Smooth muscle cell (in vitro differentiated cells): ENCODE measurements at regions not wholly inside any gene's neighbourhood (a gene's known extent, or its start where the extent isn't known, plus 50 kb on each side); places are given as distances from the start of the nearest gene placed in this dataset.

ENCODE experiments used
- DNase-seq: peaks from one replicate; lab custom pipeline; 2025; ENCODE audit not compliant: unreplicated experiment; lab: John Stamatoyannopoulos, UW
- H2AFZ ChIP-seq: fragments of 200-600 bp; sonication (generic); 2 replicates; pipeline ENCODE4 v1.6.0; 2016; ENCODE audit warnings: antibody characterized with exemption, low read depth, mild to moderate bottlenecking
- H3F3A ChIP-seq: fragments of 200-600 bp; sonication (generic); 2 replicates; pipeline ENCODE4 v1.6.0; 2017; ENCODE audit warnings: antibody characterized with exemption, low read depth
- H3K27ac ChIP-seq: fragments of 200-600 bp; sonication (generic); 2 replicates; pipeline ENCODE4 v1.5.1; 2016; ENCODE audit warnings: low read depth, mild to moderate bottlenecking
- H3K27me3 ChIP-seq: fragments of 200-600 bp; sonication (generic); 2 replicates; pipeline ENCODE4 v1.6.1; 2016; ENCODE audit warnings: low read depth, mild to moderate bottlenecking
- H3K36me3 ChIP-seq: fragments of 200-600 bp; sonication (generic); 2 replicates; pipeline ENCODE4 v1.5.1; 2016; ENCODE audit warnings: low read depth
- H3K4me1 ChIP-seq: fragments of 200-600 bp; sonication (generic); 2 replicates; pipeline ENCODE4 v1.5.1; 2016; ENCODE audit warnings: low read depth
- H3K4me2 ChIP-seq: fragments of 200-600 bp; sonication (generic); 2 replicates; pipeline ENCODE4 v1.6.0; 2016; ENCODE audit warnings: mild to moderate bottlenecking
- H3K4me3 ChIP-seq: fragments of 200-600 bp; sonication (generic); 2 replicates; pipeline ENCODE4 v1.5.1; 2016; ENCODE audit warnings: mild to moderate bottlenecking
- H3K79me2 ChIP-seq: fragments of 200-600 bp; sonication (generic); 2 replicates; pipeline ENCODE4 v1.6.0; 2016; ENCODE audit warnings: low read depth, mild to moderate bottlenecking
- H3K9ac ChIP-seq: fragments of 200-600 bp; sonication (generic); 2 replicates; pipeline ENCODE4 v1.6.0; 2016; ENCODE audit warnings: low read depth
- H3K9me3 ChIP-seq: fragments of 200-600 bp; sonication (generic); replicated peaks from 2 replicates; pipeline ENCODE4 v1.5.1; 2016; ENCODE audit warnings: low read depth
- H4K20me1 ChIP-seq: fragments of 200-600 bp; sonication (generic); 2 replicates; pipeline ENCODE4 v1.6.0; 2016; ENCODE audit warnings: low read depth
- CTCF ChIP-seq: fragments of 200-600 bp; sonication (generic); IDR thresholded peaks from 2 replicates; pipeline ENCODE4 v1.5.1; 2017; ENCODE audit warnings: borderline replicate concordance, mild to moderate bottlenecking, antibody characterized with exemption; ENCODE audit not compliant: insufficient read depth, poor library complexity, severe bottlenecking
- WGBS: methylation state at CpG from one replicate; pipeline ENCODE4 v1.1.7; 2016; ENCODE audit warnings: low lambda C conversion rate; 5-methylcytosine and 5-hydroxymethylcytosine counted together

- Histone ChIP-seq H3K4me1 (no peaks in the 10 kb centered on the region), H3K27me3 (no peaks in the 10 kb centered on the region), H3K9me3 (no peaks in the 10 kb centered on the region), H3K4me2 (no peak overlapping the region), H3K79me2 (no peaks in the 10 kb centered on the region), H3K9ac (no peak overlapping the region), H3K27ac (no peak overlapping the region), H2AFZ (no peak overlapping the region), H3K36me3 (no peaks in the 10 kb centered on the region), H4K20me1 (no peaks in the 10 kb centered on the region), H3K4me3 (no peak overlapping the region), H3F3A (no peaks in the 10 kb centered on the region)
- TF ChIP-seq CTCF = no peak
- WGBS = 56% methylated on average over 1 of the region's 1 CpG
- no peak for DNase-seq
Measured at GRCh38 chr20:60791823-60792222, 460.2 kb upstream of the CDH4 start.

GRCh38 chr20:60792941-60793340, 459.1 kb upstream of the CDH4 start:
- WGBS = 91% methylated on average over 6 of the region's 6 CpGs
- Histone ChIP-seq H3K27me3 (no peaks in the 10 kb centered on the region), H4K20me1 (no peaks in the 10 kb centered on the region), H3K79me2 (no peaks in the 10 kb centered on the region), H3K36me3 (no peaks in the 10 kb centered on the region), H3K4me1 (no peaks in the 10 kb centered on the region), H3K4me2 (no peak overlapping the region), H3K9ac (no peak overlapping the region), H2AFZ (no peak overlapping the region), H3F3A (no peaks in the 10 kb centered on the region), H3K4me3 (no peak overlapping the region), H3K9me3 (no peaks in the 10 kb centered on the region), H3K27ac (no peak overlapping the region)
- DNase-seq = no peak
- no peak for TF ChIP-seq CTCF

- Histone ChIP-seq H3K4me3 (no peak overlapping the region), H3K79me2 (no peaks in the 10 kb centered on the region), H4K20me1 (no peaks in the 10 kb centered on the region), H3K4me2 (no peak overlapping the region), H2AFZ (no peak overlapping the region), H3K27ac (no peak overlapping the region), H3F3A (no peaks in the 10 kb centered on the region), H3K9me3 (no peaks in the 10 kb centered on the region), H3K36me3 (no peaks in the 10 kb centered on the region), H3K4me1 (no peaks in the 10 kb centered on the region), H3K9ac (no peak overlapping the region), H3K27me3 (no peaks in the 10 kb centered on the region)
- no peak for DNase-seq
- WGBS = 94% methylated on average over 4 of the region's 4 CpGs
- TF ChIP-seq CTCF = no peak
Measured at GRCh38 chr20:60794674-60795073, 457.4 kb upstream of the CDH4 start.

- H3K27ac ChIP-seq = no peak overlapping the region
- no peaks in the 10 kb centered on the region for H3K79me2 ChIP-seq
- H3K4me2 ChIP-seq = no peak overlapping the region
- DNase-seq = no peak
- H3F3A ChIP-seq = no peaks in the 10 kb centered on the region
- no peaks in the 10 kb centered on the region for H3K9me3 ChIP-seq
- H3K4me1 ChIP-seq = no peaks in the 10 kb centered on the region
- no peaks in the 10 kb centered on the region for H4K20me1 ChIP-seq
- H3K4me3 ChIP-seq = no peak overlapping the region
- no peak overlapping the region for H3K9ac ChIP-seq
- no peak overlapping the region for H2AFZ ChIP-seq
- H3K36me3 ChIP-seq = no peaks in the 10 kb centered on the region
- no peaks in the 10 kb centered on the region for H3K27me3 ChIP-seq
- WGBS = 90% methylated on average over 1 of the region's 1 CpG
- no peak for TF ChIP-seq CTCF
Measured at GRCh38 chr20:60795651-60796050, 456.4 kb upstream of the CDH4 start.
